GM12872 (cell line): ENCODE measurements at regions not wholly inside any gene's neighbourhood (a gene's known extent, or its start where the extent isn't known, plus 50 kb on each side); places are given as distances from the start of the nearest gene placed in this dataset.

Experiments
- TF ChIP-seq, protein P1 (sequence below): IDR thresholded peaks from 3 replicates; pipeline ENCODE4 v1.5.1; 2011; ENCODE audit warnings: low read depth, mild to moderate bottlenecking, low read length, moderate library complexity; ENCODE audit not compliant: insufficient read depth

DNA sequence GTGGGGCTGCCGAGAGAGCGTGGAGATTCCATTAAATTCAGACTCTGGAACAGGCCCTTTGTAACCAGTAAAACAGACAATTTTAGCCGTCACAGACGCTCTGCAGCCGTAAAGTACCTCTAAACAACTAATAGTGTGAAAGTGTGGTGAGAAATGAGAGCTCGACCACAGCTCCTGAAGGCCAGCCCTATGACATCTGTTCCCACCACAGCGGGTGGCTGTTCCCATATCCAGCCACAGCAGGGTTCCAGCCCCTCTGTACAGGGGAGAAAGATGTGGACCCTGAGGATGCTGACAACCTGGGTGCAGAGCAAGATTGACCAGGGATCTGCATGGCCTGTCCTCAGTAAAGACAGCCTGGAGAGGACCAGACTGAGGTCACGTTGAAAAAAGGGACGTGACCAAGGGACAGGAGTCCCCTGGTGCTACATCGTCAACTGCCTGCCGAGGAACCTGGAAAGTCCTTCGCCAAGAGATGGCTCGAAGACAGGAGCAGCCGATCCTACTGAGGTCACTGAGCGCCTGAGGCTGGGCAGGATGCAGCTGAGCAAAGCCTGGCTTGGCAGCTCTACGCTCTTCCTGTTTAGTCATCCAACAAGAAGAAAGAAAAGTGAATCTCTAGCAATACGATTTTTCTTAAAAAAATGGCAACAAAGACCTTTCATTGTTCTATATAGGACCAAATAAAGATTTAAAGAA lies 831.7 kb downstream of the RNF144A start:
- TF ChIP-seq, protein P1, sequence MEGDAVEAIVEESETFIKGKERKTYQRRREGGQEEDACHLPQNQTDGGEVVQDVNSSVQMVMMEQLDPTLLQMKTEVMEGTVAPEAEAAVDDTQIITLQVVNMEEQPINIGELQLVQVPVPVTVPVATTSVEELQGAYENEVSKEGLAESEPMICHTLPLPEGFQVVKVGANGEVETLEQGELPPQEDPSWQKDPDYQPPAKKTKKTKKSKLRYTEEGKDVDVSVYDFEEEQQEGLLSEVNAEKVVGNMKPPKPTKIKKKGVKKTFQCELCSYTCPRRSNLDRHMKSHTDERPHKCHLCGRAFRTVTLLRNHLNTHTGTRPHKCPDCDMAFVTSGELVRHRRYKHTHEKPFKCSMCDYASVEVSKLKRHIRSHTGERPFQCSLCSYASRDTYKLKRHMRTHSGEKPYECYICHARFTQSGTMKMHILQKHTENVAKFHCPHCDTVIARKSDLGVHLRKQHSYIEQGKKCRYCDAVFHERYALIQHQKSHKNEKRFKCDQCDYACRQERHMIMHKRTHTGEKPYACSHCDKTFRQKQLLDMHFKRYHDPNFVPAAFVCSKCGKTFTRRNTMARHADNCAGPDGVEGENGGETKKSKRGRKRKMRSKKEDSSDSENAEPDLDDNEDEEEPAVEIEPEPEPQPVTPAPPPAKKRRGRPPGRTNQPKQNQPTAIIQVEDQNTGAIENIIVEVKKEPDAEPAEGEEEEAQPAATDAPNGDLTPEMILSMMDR: no peak

DNA sequence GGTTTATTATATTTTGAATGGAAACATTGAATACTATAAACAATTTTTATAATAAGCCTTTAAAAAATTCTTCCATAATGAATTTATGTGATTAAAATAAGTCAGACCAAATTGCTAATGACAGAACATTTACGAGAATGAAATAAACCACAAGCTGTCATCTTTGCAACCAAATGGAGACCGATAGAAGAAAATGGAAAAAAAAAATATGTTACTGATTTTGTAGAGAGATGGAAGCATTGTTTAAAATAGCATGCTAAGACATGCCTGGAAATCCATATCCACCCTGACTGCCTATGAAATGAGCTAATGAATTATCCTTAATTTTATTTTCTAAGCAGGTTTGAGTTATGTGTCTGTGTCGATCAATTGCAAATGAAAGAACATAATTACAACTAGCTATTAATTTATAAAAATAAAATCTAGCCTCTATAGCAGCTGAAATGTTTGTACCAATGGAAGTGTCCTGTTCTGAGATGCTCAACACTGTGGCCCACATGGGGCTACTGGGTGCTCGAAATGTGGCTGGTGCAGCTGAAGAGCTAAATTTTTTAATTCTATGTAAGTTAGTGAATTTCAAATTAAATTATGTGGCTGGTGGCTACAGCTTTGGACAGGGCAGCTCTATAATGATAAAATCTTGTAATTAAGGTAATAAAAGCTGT lies 832.8 kb downstream of the RNF144A start:
- TF ChIP-seq, protein P1: no peak

- TF ChIP-seq, protein P1: no peak
Observed at GRCh38 chr2:7752291-7752690, 835.1 kb downstream of the RNF144A start.

DNA sequence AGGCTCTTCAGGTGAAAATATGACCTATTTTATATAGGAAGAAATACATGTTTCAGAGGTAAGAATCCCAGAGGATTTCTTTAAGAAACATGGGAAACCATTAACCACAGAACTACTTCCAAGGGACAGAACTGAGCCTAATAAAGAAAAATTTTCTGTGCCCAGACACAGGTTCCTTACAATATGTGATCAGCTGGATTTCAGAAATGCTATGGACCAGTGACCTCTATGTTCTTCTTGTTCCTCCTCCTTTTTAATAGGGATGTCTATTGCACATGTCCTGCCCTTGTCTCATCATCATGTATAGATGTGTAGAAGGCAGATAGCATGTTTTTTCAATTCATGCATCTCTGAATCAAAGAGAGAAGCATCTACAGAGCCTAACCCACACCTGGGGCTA lies 836.6 kb downstream of the RNF144A start:
- TF ChIP-seq, protein P1: no peak

DNA sequence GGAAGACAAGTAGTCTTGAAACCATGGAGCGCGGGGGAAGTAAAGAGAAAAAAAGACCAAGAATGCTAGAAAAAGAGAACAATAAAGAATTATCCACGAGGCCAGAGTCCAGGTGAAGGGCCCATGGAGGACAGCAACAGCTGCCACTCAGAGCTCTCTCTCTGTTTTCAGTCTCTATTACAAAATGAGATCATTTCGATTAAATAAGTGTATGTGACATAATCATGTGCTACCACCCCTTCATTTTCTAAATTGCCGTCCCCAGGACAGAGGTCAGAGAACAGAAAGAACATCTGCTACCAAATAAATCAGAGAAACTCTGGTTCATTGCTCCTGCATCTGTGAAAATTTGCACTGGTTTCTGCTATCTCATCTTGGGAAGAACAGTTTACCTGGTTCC lies 838.7 kb downstream of the RNF144A start:
- TF ChIP-seq, protein P1: no peak

- TF ChIP-seq, protein P1: no peak
Observed at GRCh38 chr2:7758073-7758759, 841.0 kb downstream of the RNF144A start.

DNA sequence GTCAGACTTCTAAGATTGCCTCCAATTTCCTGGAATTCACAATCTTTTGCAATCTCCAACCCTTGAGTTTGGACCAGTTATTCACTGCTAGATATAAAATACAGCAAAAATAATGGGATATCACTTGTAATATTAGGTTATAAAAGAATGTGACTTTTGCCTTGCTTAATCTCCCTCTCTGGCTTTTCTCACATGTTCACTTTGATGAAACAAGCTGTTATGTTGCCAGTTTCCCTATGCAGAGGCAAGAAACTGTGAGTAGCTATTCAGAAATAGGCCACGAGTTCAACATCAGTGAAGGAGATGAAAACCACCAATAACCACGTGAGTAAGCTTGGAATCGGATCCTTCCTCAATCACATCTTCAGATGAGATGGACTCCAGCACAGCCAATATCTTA lies 842.7 kb downstream of the RNF144A start:
- TF ChIP-seq, protein P1: no peak
